CD14-positive monocyte (primary cell): ENCODE measurements at regions not wholly inside any gene's neighbourhood (a gene's known extent, or its start where the extent isn't known, plus 50 kb on each side); places are given as distances from the start of the nearest gene placed in this dataset.

Source experiments
- DNase-seq, 3 donors: peaks; one replicate each; pipeline ENCODE4 v3.0.0-alpha.2; 2011 to 2022
- H2AFZ ChIP-seq: 2 replicates; pipeline ENCODE4 v1.6.0; 2012; ENCODE audit warnings: mild to moderate bottlenecking, low read depth, low read length, inconsistent platforms; ENCODE audit not compliant: insufficient read depth, poor library complexity, severe bottlenecking
- H3K27ac ChIP-seq, 2 donors: 1 replicate in 1 of 2; 2 replicates in 1 of 2; pipeline ENCODE4 v1.5.1; 2012 to 2013; ENCODE audit warnings: low read length in 2 of 2, control low read depth in 1 of 2, inconsistent platforms in 1 of 2, low read depth in 1 of 2, mild to moderate bottlenecking in 1 of 2
- H3K27me3 ChIP-seq, 2 donors: one replicate each; pipeline versions ENCODE4 v1.6.0 to v1.6.1; 2011 to 2013; ENCODE audit warnings: low read length in 2 of 2; ENCODE audit not compliant: control insufficient read depth in 2 of 2, insufficient read depth in 2 of 2
- H3K36me3 ChIP-seq, 2 donors: replicated peaks in 1 of 2; 1 replicate in 1 of 2; 2 replicates in 1 of 2; pipeline versions ENCODE4 v1.5.1 to v1.6.1; 2012 to 2013; ENCODE audit warnings: low read length in 2 of 2, control low read depth in 1 of 2, inconsistent platforms in 1 of 2, mild to moderate bottlenecking in 1 of 2; ENCODE audit not compliant: insufficient read depth in 2 of 2, control insufficient read depth in 1 of 2
- H3K4me1 ChIP-seq, 2 donors: 1 replicate in 1 of 2; 2 replicates in 1 of 2; pipeline versions ENCODE4 v1.5.1 to v1.6.1; 2012 to 2013; ENCODE audit warnings: low read length in 2 of 2, control low read depth in 1 of 2, inconsistent platforms in 1 of 2, mild to moderate bottlenecking in 1 of 2, moderate library complexity in 1 of 2; ENCODE audit not compliant: insufficient read depth in 2 of 2, control insufficient read depth in 1 of 2
- H3K4me2 ChIP-seq: replicated peaks from 2 replicates; pipeline ENCODE3; 2012; ENCODE audit warnings: low read length, moderate library complexity, mild to moderate bottlenecking; ENCODE audit not compliant: poor library complexity, severe bottlenecking; ENCODE audit errors: extremely low read depth
- H3K4me3 ChIP-seq, 3 experiments: fragments of 200-600 bp in 1 of 3; sonication (generic) in 1 of 3; replicated peaks in 1 of 3; 1 replicate in 2 of 3; 2 replicates in 1 of 3; pipeline ENCODE4 v1.5.1; 2011 to 2013; ENCODE audit warnings: low read length in 3 of 3, mild to moderate bottlenecking in 3 of 3, control low read depth in 2 of 3, low read depth in 2 of 3, inconsistent platforms in 1 of 3, moderate library complexity in 1 of 3
- H3K79me2 ChIP-seq: 2 replicates; pipeline ENCODE4 v1.6.0; 2012; ENCODE audit warnings: mild to moderate bottlenecking, control low read depth, inconsistent platforms, low read length, moderate library complexity; ENCODE audit not compliant: insufficient read depth
- H3K9ac ChIP-seq: 2 replicates; pipeline ENCODE4 v1.6.0; 2017; ENCODE audit warnings: low read length, mild to moderate bottlenecking; ENCODE audit not compliant: insufficient read depth, poor library complexity, severe bottlenecking
- H3K9me3 ChIP-seq, 2 donors: replicated peaks in 1 of 2; 1 replicate in 1 of 2; 2 replicates in 1 of 2; pipeline versions ENCODE4 v1.5.1 to v1.6.1; 2012 to 2013; ENCODE audit warnings: low read length in 2 of 2, control low read depth in 1 of 2; ENCODE audit not compliant: control insufficient read depth in 1 of 2, insufficient read depth in 1 of 2
- H4K20me1 ChIP-seq: 2 replicates; pipeline ENCODE4 v1.6.0; 2012; ENCODE audit warnings: mild to moderate bottlenecking, low read length, control low read depth, moderate library complexity; ENCODE audit not compliant: insufficient read depth
- H3K27ac Mint-ChIP-seq, 7 donors: one replicate each; pipeline ENCODE4 v1.8.0; 2020; ENCODE audit warnings: mild to moderate bottlenecking in 7 of 7, mixed read lengths in 7 of 7, moderate library complexity in 6 of 7, inconsistent platforms in 2 of 7
- H3K27me3 Mint-ChIP-seq, 3 donors: one replicate each; pipeline ENCODE4 v1.8.0; 2021 to 2022; ENCODE audit warnings: low read depth in 3 of 3, mild to moderate bottlenecking in 3 of 3, mixed read lengths in 3 of 3, moderate library complexity in 3 of 3, inconsistent platforms in 1 of 3
- H3K36me3 Mint-ChIP-seq, 2 donors: one replicate each; pipeline ENCODE4 v1.8.0; 2020; ENCODE audit warnings: mixed read lengths in 2 of 2, inconsistent platforms in 1 of 2, mild to moderate bottlenecking in 1 of 2
- H3K4me1 Mint-ChIP-seq: one replicate; pipeline ENCODE4 v1.8.0; 2020; ENCODE audit warnings: mild to moderate bottlenecking, mixed read lengths
- H3K4me3 Mint-ChIP-seq, 2 donors: one replicate each; pipeline ENCODE4 v1.8.0; 2020; ENCODE audit warnings: mild to moderate bottlenecking in 2 of 2, mixed read lengths in 2 of 2, moderate library complexity in 1 of 2
- H3K9me3 Mint-ChIP-seq, 7 donors: one replicate each; pipeline ENCODE4 v1.8.0; 2020 to 2022; ENCODE audit warnings: mixed read lengths in 7 of 7, mild to moderate bottlenecking in 6 of 7, moderate library complexity in 6 of 7, inconsistent platforms in 2 of 7
- WGBS: methylation state at CpG from one replicate; pipeline ENCODE4 v1.1.5; 2013; ENCODE audit warnings: missing lambda C conversion rate; ENCODE audit not compliant: insufficient coverage; 5-methylcytosine and 5-hydroxymethylcytosine counted together
- intact Hi-C, 2 donors: fragments of 100-400 bp; cut with micrococcal nuclease; formaldehyde crosslinking; loops; one replicate each; pipeline versions ENCODE4 v1.15.0 to v1.15.1; 2023
- TF ChIP-seq, protein P1 (sequence below): fragments of 200-600 bp; IDR thresholded peaks from one replicate; pipeline ENCODE4 v1.8.0; 2022; ENCODE audit warnings: antibody characterized with exemption, mild to moderate bottlenecking

DNA sequence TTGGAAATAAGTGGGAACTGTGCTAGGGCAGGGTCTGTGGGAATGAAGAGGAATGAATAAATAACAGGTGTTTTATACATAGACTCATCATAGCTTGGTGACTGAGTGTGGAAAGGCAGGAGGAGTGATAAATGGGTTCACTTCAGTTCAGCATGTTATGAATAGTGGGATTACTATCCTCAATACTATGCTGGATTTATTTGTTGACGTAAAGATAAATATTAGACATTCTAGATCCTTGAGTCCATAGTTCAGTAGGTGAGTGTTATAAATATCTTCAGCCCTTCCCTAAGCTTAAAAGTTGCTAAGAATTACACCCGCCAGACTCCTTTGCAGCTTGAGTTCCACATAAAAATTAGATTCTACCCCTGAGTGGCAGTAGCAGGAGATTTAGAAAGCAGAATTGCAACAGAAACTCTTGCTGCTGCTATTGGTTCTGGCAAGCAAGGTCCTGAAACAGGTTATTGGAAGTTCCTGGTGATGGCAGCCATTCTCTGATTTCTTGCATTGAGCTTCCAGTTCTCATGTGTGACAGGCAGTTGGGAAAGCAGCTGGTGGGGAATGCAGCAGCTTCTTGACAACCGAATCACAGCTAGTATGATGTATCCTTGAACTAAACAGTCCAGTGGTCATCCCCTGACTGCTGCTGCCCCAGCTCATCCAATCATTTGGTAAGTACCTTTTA lies 1558.9 kb downstream of the FAM181B start:
- H3K4me2 ChIP-seq, result no peak overlapping the region
- no peak overlapping the region for H3K9ac ChIP-seq
- Mint-ChIP-seq H3K27ac (no peak overlapping the region), H3K4me1 (no peaks in the 10 kb centered on the region), H3K27me3 (no peaks in the 10 kb centered on the region), H3K9me3 (peaks cover 0 to 5% (median 2%) of the 10 kb centered on the region in 7 donors), H3K4me3 (no peak overlapping the region), H3K36me3 (no peaks in the 10 kb centered on the region)
- DNase-seq, result no peak
- H3K27me3 ChIP-seq, result no peaks in the 10 kb centered on the region
- H2AFZ ChIP-seq, result no peak overlapping the region
- no peaks in the 10 kb centered on the region for H4K20me1 ChIP-seq
- H3K27ac ChIP-seq, result no peak overlapping the region
- no peaks in the 10 kb centered on the region for H3K79me2 ChIP-seq
- H3K36me3 ChIP-seq, result no peaks in the 10 kb centered on the region
- H3K4me1 ChIP-seq, result no peaks in the 10 kb centered on the region
- no peak overlapping the region for H3K4me3 ChIP-seq
- 60% methylated on average over 1 of the region's 3 CpGs for WGBS
- intact Hi-C loops, result no loop called here
- TF ChIP-seq, protein P1, sequence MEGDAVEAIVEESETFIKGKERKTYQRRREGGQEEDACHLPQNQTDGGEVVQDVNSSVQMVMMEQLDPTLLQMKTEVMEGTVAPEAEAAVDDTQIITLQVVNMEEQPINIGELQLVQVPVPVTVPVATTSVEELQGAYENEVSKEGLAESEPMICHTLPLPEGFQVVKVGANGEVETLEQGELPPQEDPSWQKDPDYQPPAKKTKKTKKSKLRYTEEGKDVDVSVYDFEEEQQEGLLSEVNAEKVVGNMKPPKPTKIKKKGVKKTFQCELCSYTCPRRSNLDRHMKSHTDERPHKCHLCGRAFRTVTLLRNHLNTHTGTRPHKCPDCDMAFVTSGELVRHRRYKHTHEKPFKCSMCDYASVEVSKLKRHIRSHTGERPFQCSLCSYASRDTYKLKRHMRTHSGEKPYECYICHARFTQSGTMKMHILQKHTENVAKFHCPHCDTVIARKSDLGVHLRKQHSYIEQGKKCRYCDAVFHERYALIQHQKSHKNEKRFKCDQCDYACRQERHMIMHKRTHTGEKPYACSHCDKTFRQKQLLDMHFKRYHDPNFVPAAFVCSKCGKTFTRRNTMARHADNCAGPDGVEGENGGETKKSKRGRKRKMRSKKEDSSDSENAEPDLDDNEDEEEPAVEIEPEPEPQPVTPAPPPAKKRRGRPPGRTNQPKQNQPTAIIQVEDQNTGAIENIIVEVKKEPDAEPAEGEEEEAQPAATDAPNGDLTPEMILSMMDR, result no peak
- no peaks in the 10 kb centered on the region for H3K9me3 ChIP-seq

DNA sequence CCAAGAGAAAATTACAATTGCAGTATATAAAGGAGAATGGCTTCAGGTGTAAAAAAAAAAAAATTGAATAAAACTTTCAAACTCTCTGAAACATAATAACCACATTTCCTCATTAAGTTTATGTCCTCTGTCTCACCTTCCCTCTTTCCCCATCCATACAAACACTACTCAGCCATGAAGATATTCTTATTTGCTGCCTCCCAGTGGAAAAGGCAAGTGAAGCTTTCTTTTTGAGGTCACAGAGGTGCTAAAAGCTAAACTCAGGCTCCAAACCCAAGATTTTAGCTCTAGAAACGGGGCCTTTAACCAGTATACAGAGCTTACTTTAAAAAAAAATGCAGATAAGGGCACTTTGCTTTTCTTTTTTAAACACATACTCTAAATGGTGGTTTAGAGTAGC lies 1568.5 kb downstream of the FAM181B start:
- DNase-seq, result no peak
- no peak overlapping the region for H3K4me3 ChIP-seq
- H3K27ac ChIP-seq, result no peak overlapping the region
- Mint-ChIP-seq H3K27ac (no peak overlapping the region), H3K4me3 (no peak overlapping the region), H3K27me3 (no peaks in the 10 kb centered on the region), H3K36me3 (no peaks in the 10 kb centered on the region), H3K9me3 (peaks cover 0 to 2% (median 0%) of the 10 kb centered on the region in 7 donors), H3K4me1 (no peaks in the 10 kb centered on the region)
- TF ChIP-seq, protein P1, result no peak
- WGBS, result no CpG with 5 or more reads among the region's 1 CpG
- H3K9me3 ChIP-seq, result no peaks in the 10 kb centered on the region
- no peaks in the 10 kb centered on the region for H3K4me1 ChIP-seq
- no peaks in the 10 kb centered on the region for H3K27me3 ChIP-seq
- no peaks in the 10 kb centered on the region for H4K20me1 ChIP-seq
- no peak overlapping the region for H3K4me2 ChIP-seq
- intact Hi-C loops, result no loop called here
- H3K79me2 ChIP-seq, result no peaks in the 10 kb centered on the region
- no peak overlapping the region for H3K9ac ChIP-seq
- no peaks in the 10 kb centered on the region for H3K36me3 ChIP-seq
- H2AFZ ChIP-seq, result no peak overlapping the region
